Astrocyte (in vitro differentiated cells and primary cell): ENCODE measurements at regions not wholly inside any gene's neighbourhood (a gene's known extent, or its start where the extent isn't known, plus 50 kb on each side); places are given as distances from the start of the nearest gene placed in this dataset.

ENCODE experiments used
- DNase-seq: peaks from one replicate; pipeline ENCODE4 v3.0.0-alpha.2; 2010; ENCODE audit warnings: low read depth
- FAIRE-seq: peaks from 2 replicates; lab custom pipeline; 2011; peaks lifted over from hg19 to GRCh38; lab: Jason Lieb, UNC
- H2AFZ ChIP-seq: 2 replicates; pipeline ENCODE4 v1.6.0; 2012; ENCODE audit warnings: low read depth, low read length, inconsistent platforms
- H3K27ac ChIP-seq: 2 replicates; pipeline ENCODE4 v1.5.1; 2011; ENCODE audit warnings: low read depth, low read length, inconsistent platforms
- H3K27me3 ChIP-seq: 2 replicates; pipeline ENCODE4 v1.6.0; 2011; ENCODE audit warnings: low read length, inconsistent platforms; ENCODE audit not compliant: insufficient read depth
- H3K36me3 ChIP-seq: 2 replicates; pipeline ENCODE4 v1.5.1; 2011; ENCODE audit warnings: low read length, inconsistent platforms; ENCODE audit not compliant: insufficient read depth
- H3K4me1 ChIP-seq: 2 replicates; pipeline ENCODE4 v1.5.1; 2011; ENCODE audit warnings: low read length, inconsistent platforms; ENCODE audit not compliant: insufficient read depth
- H3K4me2 ChIP-seq: 2 replicates; pipeline ENCODE4 v1.6.0; 2012; ENCODE audit warnings: low read length, inconsistent platforms
- H3K4me3 ChIP-seq: 2 replicates; pipeline ENCODE4 v1.5.1; 2011; ENCODE audit warnings: low read depth, mild to moderate bottlenecking, low read length, inconsistent platforms; ENCODE audit not compliant: insufficient read depth
- H3K79me2 ChIP-seq: 2 replicates; pipeline ENCODE4 v1.6.0; 2012; ENCODE audit warnings: mild to moderate bottlenecking, low read length, inconsistent platforms; ENCODE audit not compliant: insufficient read depth
- H3K9ac ChIP-seq: 2 replicates; pipeline ENCODE4 v1.6.0; 2012; ENCODE audit warnings: mild to moderate bottlenecking, low read length, inconsistent platforms
- H3K9me3 ChIP-seq: 2 replicates; pipeline ENCODE4 v1.5.1; 2012; ENCODE audit warnings: low read depth, mild to moderate bottlenecking, low read length, inconsistent platforms; ENCODE audit not compliant: insufficient read depth
- H4K20me1 ChIP-seq: 2 replicates; pipeline ENCODE4 v1.6.0; 2012; ENCODE audit warnings: low read length, inconsistent platforms; ENCODE audit not compliant: insufficient read depth
- H3K27ac Mint-ChIP-seq: one replicate; pipeline ENCODE4 v1.8.0; 2021; ENCODE audit warnings: mild to moderate bottlenecking, mixed read lengths; ENCODE audit not compliant: unreplicated experiment
- H3K27me3 Mint-ChIP-seq: one replicate; pipeline ENCODE4 v1.8.0; 2021; ENCODE audit warnings: low read depth, mixed read lengths; ENCODE audit not compliant: unreplicated experiment
- H3K36me3 Mint-ChIP-seq: one replicate; pipeline ENCODE4 v1.8.0; 2021; ENCODE audit warnings: low read depth, mixed read lengths; ENCODE audit not compliant: unreplicated experiment
- H3K4me1 Mint-ChIP-seq: one replicate; pipeline ENCODE4 v1.8.0; 2021; ENCODE audit warnings: low read depth, mixed read lengths; ENCODE audit not compliant: unreplicated experiment
- H3K4me3 Mint-ChIP-seq: one replicate; pipeline ENCODE4 v1.8.0; 2021; ENCODE audit warnings: mild to moderate bottlenecking, moderate library complexity, mixed read lengths; ENCODE audit not compliant: unreplicated experiment
- H3K9me3 Mint-ChIP-seq: one replicate; pipeline ENCODE4 v1.8.0; 2021; ENCODE audit warnings: mild to moderate bottlenecking, mixed read lengths; ENCODE audit not compliant: unreplicated experiment
- EZH2 ChIP-seq: IDR thresholded peaks from 2 replicates; pipeline ENCODE4 v1.6.1; 2012; ENCODE audit warnings: mild to moderate bottlenecking, low read length, inconsistent platforms; ENCODE audit not compliant: insufficient read depth
- TF ChIP-seq, protein P1 (sequence below): IDR thresholded peaks from 2 replicates; pipeline ENCODE4 v1.5.1; 2011; ENCODE audit warnings: low read depth, mild to moderate bottlenecking, inconsistent platforms, low read length, moderate library complexity; ENCODE audit not compliant: insufficient read depth

- no peak for FAIRE-seq
- no peak overlapping the region for H3K4me3 ChIP-seq
- peaks cover 17% of the 10 kb centered on the region for H3K4me1 Mint-ChIP-seq
Measured at GRCh38 chr2:128564551-128564950, 245.9 kb upstream of the HS6ST1 start.

DNA sequence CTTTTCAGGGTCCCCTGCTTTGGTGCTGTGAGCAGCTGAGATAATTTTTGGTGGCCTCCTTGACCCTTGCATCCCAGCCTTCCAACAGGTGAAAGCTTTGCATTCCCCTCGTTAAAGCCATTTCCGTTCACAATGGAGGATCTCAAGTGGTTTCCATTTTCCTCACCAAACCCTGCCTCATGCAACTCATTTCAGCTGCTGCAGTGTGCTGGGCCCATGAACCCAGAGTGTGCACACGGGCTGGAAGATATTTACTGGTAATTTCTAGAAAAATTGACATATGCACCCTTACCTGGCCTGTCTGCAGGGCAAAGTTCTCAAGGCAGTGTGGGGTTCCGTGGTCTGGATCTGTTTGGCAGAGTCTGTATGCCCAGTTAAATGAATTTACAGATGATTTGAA, 246.8 kb upstream of the HS6ST1 start:
- Histone ChIP-seq H3K9ac (no peak overlapping the region), H3K4me3 (no peak overlapping the region), H3K4me2 (no peak overlapping the region), H3K27me3 (no peaks in the 10 kb centered on the region), H3K36me3 (no peaks in the 10 kb centered on the region), H3K4me1 (peaks cover 22% of the 10 kb centered on the region), H3K9me3 (no peaks in the 10 kb centered on the region), H2AFZ (no peak overlapping the region), H3K27ac (no peak overlapping the region), H4K20me1 (no peaks in the 10 kb centered on the region), H3K79me2 (no peaks in the 10 kb centered on the region)
- FAIRE-seq (no peak), DNase-seq (no peak)
- H3K27ac Mint-ChIP-seq, result no peak overlapping the region
- TF ChIP-seq EZH2, result no peak
- no peak overlapping the region for H3K4me3 Mint-ChIP-seq
- H3K27me3 Mint-ChIP-seq, result peaks cover 6% of the 10 kb centered on the region
- no peaks in the 10 kb centered on the region for H3K36me3 Mint-ChIP-seq
- H3K9me3 Mint-ChIP-seq, result no peaks in the 10 kb centered on the region
- H3K4me1 Mint-ChIP-seq, result peaks cover 17% of the 10 kb centered on the region

More at GRCh38 chr2:128564551-128564950, 245.9 kb upstream of the HS6ST1 start:
- H3K9ac ChIP-seq, result no peak overlapping the region
- TF ChIP-seq EZH2, result no peak
- TF ChIP-seq, protein P1, sequence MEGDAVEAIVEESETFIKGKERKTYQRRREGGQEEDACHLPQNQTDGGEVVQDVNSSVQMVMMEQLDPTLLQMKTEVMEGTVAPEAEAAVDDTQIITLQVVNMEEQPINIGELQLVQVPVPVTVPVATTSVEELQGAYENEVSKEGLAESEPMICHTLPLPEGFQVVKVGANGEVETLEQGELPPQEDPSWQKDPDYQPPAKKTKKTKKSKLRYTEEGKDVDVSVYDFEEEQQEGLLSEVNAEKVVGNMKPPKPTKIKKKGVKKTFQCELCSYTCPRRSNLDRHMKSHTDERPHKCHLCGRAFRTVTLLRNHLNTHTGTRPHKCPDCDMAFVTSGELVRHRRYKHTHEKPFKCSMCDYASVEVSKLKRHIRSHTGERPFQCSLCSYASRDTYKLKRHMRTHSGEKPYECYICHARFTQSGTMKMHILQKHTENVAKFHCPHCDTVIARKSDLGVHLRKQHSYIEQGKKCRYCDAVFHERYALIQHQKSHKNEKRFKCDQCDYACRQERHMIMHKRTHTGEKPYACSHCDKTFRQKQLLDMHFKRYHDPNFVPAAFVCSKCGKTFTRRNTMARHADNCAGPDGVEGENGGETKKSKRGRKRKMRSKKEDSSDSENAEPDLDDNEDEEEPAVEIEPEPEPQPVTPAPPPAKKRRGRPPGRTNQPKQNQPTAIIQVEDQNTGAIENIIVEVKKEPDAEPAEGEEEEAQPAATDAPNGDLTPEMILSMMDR, result no peak
- H3K79me2 ChIP-seq, result no peaks in the 10 kb centered on the region
- no peaks in the 10 kb centered on the region for H3K9me3 ChIP-seq
- H2AFZ ChIP-seq, result no peak overlapping the region
- no peak overlapping the region for H3K27ac Mint-ChIP-seq
- H3K27me3 Mint-ChIP-seq, result peaks cover 8% of the 10 kb centered on the region
- no peak overlapping the region for H3K4me3 Mint-ChIP-seq
- no peak overlapping the region for H3K4me2 ChIP-seq
- no peaks in the 10 kb centered on the region for H3K36me3 ChIP-seq
- no peak for DNase-seq
- H3K4me1 ChIP-seq, result peaks cover 22% of the 10 kb centered on the region
- no peak overlapping the region for H3K27ac ChIP-seq
- H3K36me3 Mint-ChIP-seq, result no peaks in the 10 kb centered on the region
- no peaks in the 10 kb centered on the region for H3K27me3 ChIP-seq
- H3K9me3 Mint-ChIP-seq, result no peaks in the 10 kb centered on the region
- no peaks in the 10 kb centered on the region for H4K20me1 ChIP-seq

DNA sequence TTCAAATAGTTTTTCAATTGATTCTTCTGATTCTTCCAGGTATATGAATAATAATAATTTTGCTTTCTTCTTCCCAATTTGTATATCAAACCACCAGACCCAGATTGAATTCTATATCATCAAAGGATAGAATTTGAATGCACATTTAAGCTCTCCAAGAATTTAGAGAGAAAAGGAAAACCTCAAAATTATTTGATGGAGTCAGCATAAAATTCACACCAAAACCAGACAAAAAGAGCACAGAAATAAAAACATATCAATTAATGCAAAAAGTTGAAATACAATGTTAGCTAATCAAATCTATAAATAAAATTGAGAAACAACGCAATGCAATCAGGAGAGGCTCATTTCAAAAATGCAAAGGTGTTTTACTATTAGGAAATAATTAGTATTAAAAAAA, 248.0 kb upstream of the HS6ST1 start:
- FAIRE-seq (no peak), DNase-seq (no peak)
- H3K36me3 ChIP-seq, result no peaks in the 10 kb centered on the region
- peaks cover 2% of the 10 kb centered on the region for H3K27me3 Mint-ChIP-seq
- no peaks in the 10 kb centered on the region for H3K9me3 ChIP-seq
- no peak overlapping the region for H3K9ac ChIP-seq
- H3K9me3 Mint-ChIP-seq, result no peaks in the 10 kb centered on the region
- H3K4me3 ChIP-seq, result no peak overlapping the region
- H3K79me2 ChIP-seq, result no peaks in the 10 kb centered on the region
- H3K27me3 ChIP-seq, result no peaks in the 10 kb centered on the region
- H2AFZ ChIP-seq, result no peak overlapping the region
- H4K20me1 ChIP-seq, result no peaks in the 10 kb centered on the region
- H3K4me2 ChIP-seq, result no peak overlapping the region
- peaks cover 22% of the 10 kb centered on the region for H3K4me1 ChIP-seq
- no peak overlapping the region for H3K27ac ChIP-seq
- H3K4me3 Mint-ChIP-seq, result no peak overlapping the region
- TF ChIP-seq EZH2, result no peak
- TF ChIP-seq, protein P1, result no peak
- H3K4me1 Mint-ChIP-seq, result peaks cover 17% of the 10 kb centered on the region
- H3K27ac Mint-ChIP-seq, result no peak overlapping the region
- no peaks in the 10 kb centered on the region for H3K36me3 Mint-ChIP-seq
